Smooth muscle cell (in vitro differentiated cells): ENCODE measurements at regions not wholly inside any gene's neighbourhood (a gene's known extent, or its start where the extent isn't known, plus 50 kb on each side); places are given as distances from the start of the nearest gene placed in this dataset.
"Not testable (repeated sequence)": the region's sequence is repeated elsewhere in the genome, so short reads cannot be mapped to it uniquely, and the experiment has no call there.

ENCODE experiments used
- DNase-seq: peaks from one replicate; lab custom pipeline; 2025; ENCODE audit not compliant: unreplicated experiment; lab: John Stamatoyannopoulos, UW
- H2AFZ ChIP-seq: fragments of 200-600 bp; sonication (generic); 2 replicates; pipeline ENCODE4 v1.6.0; 2016; ENCODE audit warnings: antibody characterized with exemption, low read depth, mild to moderate bottlenecking
- H3F3A ChIP-seq: fragments of 200-600 bp; sonication (generic); 2 replicates; pipeline ENCODE4 v1.6.0; 2017; ENCODE audit warnings: antibody characterized with exemption, low read depth
- H3K27ac ChIP-seq: fragments of 200-600 bp; sonication (generic); 2 replicates; pipeline ENCODE4 v1.5.1; 2016; ENCODE audit warnings: low read depth, mild to moderate bottlenecking
- H3K27me3 ChIP-seq: fragments of 200-600 bp; sonication (generic); 2 replicates; pipeline ENCODE4 v1.6.1; 2016; ENCODE audit warnings: low read depth, mild to moderate bottlenecking
- H3K36me3 ChIP-seq: fragments of 200-600 bp; sonication (generic); 2 replicates; pipeline ENCODE4 v1.5.1; 2016; ENCODE audit warnings: low read depth
- H3K4me1 ChIP-seq: fragments of 200-600 bp; sonication (generic); 2 replicates; pipeline ENCODE4 v1.5.1; 2016; ENCODE audit warnings: low read depth
- H3K4me2 ChIP-seq: fragments of 200-600 bp; sonication (generic); 2 replicates; pipeline ENCODE4 v1.6.0; 2016; ENCODE audit warnings: mild to moderate bottlenecking
- H3K4me3 ChIP-seq: fragments of 200-600 bp; sonication (generic); 2 replicates; pipeline ENCODE4 v1.5.1; 2016; ENCODE audit warnings: mild to moderate bottlenecking
- H3K79me2 ChIP-seq: fragments of 200-600 bp; sonication (generic); 2 replicates; pipeline ENCODE4 v1.6.0; 2016; ENCODE audit warnings: low read depth, mild to moderate bottlenecking
- H3K9ac ChIP-seq: fragments of 200-600 bp; sonication (generic); 2 replicates; pipeline ENCODE4 v1.6.0; 2016; ENCODE audit warnings: low read depth
- H3K9me3 ChIP-seq: fragments of 200-600 bp; sonication (generic); replicated peaks from 2 replicates; pipeline ENCODE4 v1.5.1; 2016; ENCODE audit warnings: low read depth
- H4K20me1 ChIP-seq: fragments of 200-600 bp; sonication (generic); 2 replicates; pipeline ENCODE4 v1.6.0; 2016; ENCODE audit warnings: low read depth
- CTCF ChIP-seq: fragments of 200-600 bp; sonication (generic); IDR thresholded peaks from 2 replicates; pipeline ENCODE4 v1.5.1; 2017; ENCODE audit warnings: borderline replicate concordance, mild to moderate bottlenecking, antibody characterized with exemption; ENCODE audit not compliant: insufficient read depth, poor library complexity, severe bottlenecking
- WGBS: methylation state at CpG from one replicate; pipeline ENCODE4 v1.1.7; 2016; ENCODE audit warnings: low lambda C conversion rate; 5-methylcytosine and 5-hydroxymethylcytosine counted together

GRCh38 chr15:77881950-77882349, 195.6 kb downstream of the TBC1D2B start:
- no peak overlapping the region for H3K27ac ChIP-seq
- no peaks in the 10 kb centered on the region for H4K20me1 ChIP-seq
- H3K9me3 ChIP-seq: no peaks in the 10 kb centered on the region
- no peaks in the 10 kb centered on the region for H3K79me2 ChIP-seq
- no peaks in the 10 kb centered on the region for H3K36me3 ChIP-seq
- peaks cover 7% of the 10 kb centered on the region for H3F3A ChIP-seq
- no peak for TF ChIP-seq CTCF
- no peak overlapping the region for H3K4me3 ChIP-seq
- no peak for DNase-seq
- H3K4me1 ChIP-seq: no peaks in the 10 kb centered on the region
- no peaks in the 10 kb centered on the region for H3K27me3 ChIP-seq
- H3K9ac ChIP-seq: no peak overlapping the region
- WGBS: 77% methylated on average over 5 of the region's 5 CpGs
- H3K4me2 ChIP-seq: no peak overlapping the region
- no peak overlapping the region for H2AFZ ChIP-seq

- H3K36me3 ChIP-seq, H3K4me3 ChIP-seq, H3K9ac ChIP-seq, H3K4me2 ChIP-seq, H4K20me1 ChIP-seq, H2AFZ ChIP-seq, H3K79me2 ChIP-seq, H3K27me3 ChIP-seq, H3K27ac ChIP-seq, H3K4me1 ChIP-seq, H3F3A ChIP-seq, H3K9me3 ChIP-seq, DNase-seq: not testable (repeated sequence)
- WGBS: 94% methylated on average over 5 of the region's 16 CpGs
Measured at GRCh38 chr15:77881535-77881934, 196.0 kb downstream of the TBC1D2B start.

- H3K9me3 ChIP-seq, H2AFZ ChIP-seq, H3K79me2 ChIP-seq, H4K20me1 ChIP-seq, H3K36me3 ChIP-seq, DNase-seq, H3F3A ChIP-seq, H3K4me1 ChIP-seq, H3K4me3 ChIP-seq, H3K27ac ChIP-seq, H3K9ac ChIP-seq, H3K4me2 ChIP-seq, H3K27me3 ChIP-seq: not testable (repeated sequence)
- WGBS: 74% methylated on average over 6 of the region's 6 CpGs
Measured at GRCh38 chr15:77879466-77879865, 198.0 kb downstream of the TBC1D2B start.

- Histone ChIP-seq H3K79me2 (no peaks in the 10 kb centered on the region), H3F3A (no peaks in the 10 kb centered on the region), H3K9ac (no peak overlapping the region), H2AFZ (no peak overlapping the region), H3K4me3 (no peak overlapping the region), H3K9me3 (no peaks in the 10 kb centered on the region), H3K27ac (no peak overlapping the region), H3K27me3 (no peaks in the 10 kb centered on the region), H3K36me3 (no peaks in the 10 kb centered on the region), H4K20me1 (no peaks in the 10 kb centered on the region), H3K4me1 (no peaks in the 10 kb centered on the region), H3K4me2 (no peak overlapping the region)
- WGBS: 73% methylated on average over 5 of the region's 5 CpGs
- TF ChIP-seq CTCF: no peak
- no peak for DNase-seq
Measured at GRCh38 chr15:77877869-77878577, 199.5 kb downstream of the TBC1D2B start.

GRCh38 chr15:77876107-77876820, 201.2 kb downstream of the TBC1D2B start:
- H4K20me1 ChIP-seq, H3K9me3 ChIP-seq, DNase-seq, H3F3A ChIP-seq, H3K27ac ChIP-seq, H3K9ac ChIP-seq, H3K4me3 ChIP-seq, H2AFZ ChIP-seq, H3K4me1 ChIP-seq, H3K27me3 ChIP-seq, H3K4me2 ChIP-seq, H3K79me2 ChIP-seq, H3K36me3 ChIP-seq: not testable (repeated sequence)
- 83% methylated on average over 4 of the region's 9 CpGs for WGBS
